ENCODE measurements at regions not wholly inside any gene's neighbourhood (a gene's known extent, or its start where the extent isn't known, plus 50 kb on each side); places are given as distances from the start of the nearest gene placed in this dataset.

DNA sequence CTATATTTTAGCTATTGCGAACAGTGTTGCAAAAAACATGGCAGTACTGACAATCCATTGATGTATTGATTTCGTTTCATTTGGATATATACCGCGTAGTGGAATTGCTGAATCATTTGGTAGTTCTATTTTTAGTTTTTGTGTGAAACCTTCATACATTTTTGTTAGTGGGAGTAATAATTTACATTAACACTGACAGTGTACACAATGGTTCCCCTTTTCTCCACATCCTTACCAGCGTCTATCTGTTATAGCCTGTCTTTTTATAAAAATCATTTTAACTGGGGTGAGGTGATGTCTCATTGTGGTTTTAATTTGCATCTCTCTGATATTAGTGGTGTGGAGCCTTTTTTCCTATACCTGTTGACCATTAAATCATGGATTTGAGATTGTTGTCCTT lies 392.4 kb upstream of the ALCAM start:
- DNase-seq: no peak

DNA sequence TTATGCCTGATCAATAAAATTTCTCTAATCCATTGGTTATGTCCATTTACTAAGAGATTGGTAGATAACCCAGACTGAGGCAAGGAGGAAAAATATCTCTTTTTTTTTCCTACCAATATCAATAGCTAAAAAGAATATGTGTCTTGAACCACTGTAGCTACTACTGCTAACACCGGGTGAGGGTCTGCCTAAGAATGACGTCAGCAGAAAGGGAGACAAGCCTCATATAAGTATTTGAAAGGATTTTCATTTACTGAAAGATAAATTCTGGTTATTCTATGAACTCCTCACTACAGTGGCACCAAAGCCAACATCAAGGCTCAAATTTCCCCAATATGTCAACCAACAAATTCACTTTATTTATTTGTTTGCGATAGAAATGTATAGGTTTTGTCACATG lies 389.0 kb upstream of the ALCAM start:
- DNase-seq: no peak

DNA sequence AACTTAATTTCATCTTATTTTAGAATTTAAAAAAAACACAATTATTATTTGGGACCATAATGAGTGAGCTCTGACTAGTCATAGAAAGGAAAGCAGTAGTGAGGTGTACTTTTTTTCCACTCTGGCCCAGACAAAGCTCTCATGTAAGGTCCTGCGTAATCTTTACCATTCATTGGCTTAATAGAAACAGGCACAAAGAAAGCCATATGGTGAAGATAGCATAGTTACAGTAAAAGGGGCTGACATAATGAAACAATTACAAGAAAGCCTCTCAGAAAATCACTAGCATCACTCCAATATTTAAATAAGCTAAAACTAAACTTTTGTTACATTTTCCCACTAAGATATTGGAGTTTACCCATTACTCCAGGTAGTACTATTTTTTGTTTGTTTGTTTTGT lies 384.6 kb upstream of the ALCAM start:
- no peak for DNase-seq

DNA sequence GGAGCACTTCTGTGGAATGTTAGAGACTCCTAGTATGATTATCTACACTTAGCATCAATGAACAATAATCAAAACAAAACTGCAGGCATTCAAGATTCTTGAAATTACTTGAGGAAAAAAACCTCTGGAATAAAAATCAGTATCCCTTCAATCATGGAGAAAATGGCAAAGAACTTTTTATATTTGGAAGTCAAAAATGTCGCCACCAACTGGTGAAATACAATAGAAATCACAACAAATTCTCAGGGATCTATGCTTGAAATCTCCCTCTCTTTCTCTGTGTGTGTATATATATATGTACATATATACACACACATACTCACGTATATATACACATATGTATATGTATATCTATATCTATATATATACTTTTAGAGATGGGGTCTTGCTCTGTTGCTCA lies 378.9 kb upstream of the ALCAM start:
- no peak for DNase-seq

DNA sequence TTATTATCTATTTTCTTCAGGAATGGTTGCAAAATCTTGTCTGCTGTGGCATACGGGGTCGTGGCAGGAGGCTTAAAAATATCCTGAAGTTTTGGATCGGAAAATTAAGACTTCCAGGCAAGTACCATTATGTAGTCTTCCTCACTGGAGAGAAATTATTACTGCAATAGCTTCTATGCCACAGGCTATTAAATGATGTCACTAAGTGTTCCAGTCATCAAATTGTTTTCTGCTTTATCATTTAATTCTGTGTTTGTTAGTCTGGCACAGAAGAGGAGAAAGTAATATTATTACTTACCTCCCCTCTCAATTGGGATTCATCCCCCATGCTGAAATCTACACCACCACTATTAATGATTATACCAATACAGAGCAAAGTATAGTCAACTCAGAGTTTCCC lies 378.2 kb upstream of the ALCAM start:
- DNase-seq: no peak

DNA sequence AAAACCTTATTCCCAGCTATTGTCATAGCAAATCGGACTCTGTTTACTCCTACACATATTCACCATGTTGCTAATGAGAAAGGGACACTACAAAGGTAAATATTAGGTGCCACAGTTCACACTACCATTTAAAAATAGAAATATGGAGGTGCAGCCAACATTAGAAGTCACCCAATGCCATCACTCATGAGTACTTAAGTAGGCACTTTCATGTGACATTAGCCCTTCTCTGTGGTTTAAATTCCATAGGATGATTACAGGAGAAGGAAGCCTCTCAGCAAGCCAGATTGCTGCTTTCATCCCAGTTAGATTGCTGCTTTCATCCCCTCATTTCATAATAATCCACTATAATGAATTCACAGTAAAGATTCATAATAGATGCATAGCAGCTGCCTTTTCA lies 376.8 kb upstream of the ALCAM start:
- no peak for DNase-seq

DNA sequence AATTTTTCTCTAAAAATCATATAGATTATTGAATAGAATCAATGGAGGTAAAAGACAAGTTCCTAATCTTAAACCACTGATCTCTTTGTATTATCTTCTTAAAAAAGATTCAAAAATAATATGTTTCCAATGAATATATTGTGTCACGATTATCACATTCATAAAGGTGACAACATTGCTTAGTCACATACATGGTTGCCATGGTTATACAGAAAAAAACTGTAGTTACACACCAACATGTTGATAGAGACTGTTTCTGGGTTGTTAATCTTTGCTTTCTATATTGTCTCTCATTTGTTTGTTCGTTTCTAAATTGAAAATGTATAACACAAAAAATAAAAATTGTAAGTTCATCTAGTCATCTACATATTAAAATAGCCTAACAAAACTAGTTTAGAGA lies 376.0 kb upstream of the ALCAM start:
- DNase-seq: no peak

DNA sequence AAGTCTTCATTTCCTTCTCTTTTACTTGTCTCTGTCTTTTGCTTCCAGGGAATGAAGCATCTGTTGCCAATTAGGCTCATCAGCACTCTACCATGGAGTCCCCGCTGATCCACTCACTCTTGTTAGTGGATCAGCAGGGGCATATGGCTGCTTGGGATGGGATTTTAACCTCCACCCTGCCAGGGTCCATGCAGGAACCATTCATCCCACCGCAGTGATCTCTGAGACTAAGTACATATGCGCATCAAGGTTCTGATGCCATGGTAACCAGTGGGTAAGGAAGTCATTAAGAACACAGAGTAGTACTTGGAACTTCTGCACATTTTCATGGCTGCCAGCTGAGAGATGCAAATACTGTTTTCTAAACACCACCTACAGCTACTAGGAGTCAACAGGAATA lies 374.0 kb upstream of the ALCAM start:
- DNase-seq: no peak

DNA sequence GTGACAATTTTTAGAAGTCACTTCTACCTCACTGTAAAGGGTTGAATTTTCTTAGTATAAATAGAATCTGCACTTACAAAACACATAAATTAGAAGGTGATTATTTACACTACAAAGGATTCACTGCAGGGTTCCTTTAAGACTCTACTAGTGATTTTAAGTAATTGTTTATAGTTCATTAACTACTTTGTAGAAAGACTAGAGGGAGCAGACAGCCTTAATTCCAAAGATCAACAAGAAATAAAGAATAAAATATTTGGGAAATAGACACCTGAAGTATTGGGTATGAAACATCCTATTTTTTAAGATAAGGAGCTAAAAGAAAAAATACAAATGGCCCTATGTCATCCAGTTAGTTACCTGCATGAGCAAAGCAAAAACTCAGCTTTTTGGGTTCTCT lies 360.5 kb upstream of the ALCAM start:
- no peak for DNase-seq

DNA sequence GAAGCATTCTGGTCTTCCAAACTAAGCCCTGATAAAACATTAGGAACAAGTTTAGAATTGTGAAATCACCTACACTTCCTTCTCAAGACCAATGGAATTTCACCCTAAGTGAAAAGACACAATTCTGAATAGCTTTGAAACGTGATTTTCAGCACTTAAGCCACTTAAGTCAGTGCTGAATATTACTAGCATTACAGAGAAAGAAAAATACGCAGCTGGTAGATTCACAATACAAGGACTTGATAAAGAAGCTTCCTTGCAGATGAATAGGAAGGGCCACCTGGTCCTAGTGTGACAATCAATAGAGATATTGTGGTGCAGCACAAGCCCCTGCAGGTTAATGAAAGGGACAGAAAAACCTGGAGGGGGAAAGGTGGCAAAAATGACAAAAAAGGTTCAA lies 353.1 kb upstream of the ALCAM start:
- no peak for DNase-seq

DNA sequence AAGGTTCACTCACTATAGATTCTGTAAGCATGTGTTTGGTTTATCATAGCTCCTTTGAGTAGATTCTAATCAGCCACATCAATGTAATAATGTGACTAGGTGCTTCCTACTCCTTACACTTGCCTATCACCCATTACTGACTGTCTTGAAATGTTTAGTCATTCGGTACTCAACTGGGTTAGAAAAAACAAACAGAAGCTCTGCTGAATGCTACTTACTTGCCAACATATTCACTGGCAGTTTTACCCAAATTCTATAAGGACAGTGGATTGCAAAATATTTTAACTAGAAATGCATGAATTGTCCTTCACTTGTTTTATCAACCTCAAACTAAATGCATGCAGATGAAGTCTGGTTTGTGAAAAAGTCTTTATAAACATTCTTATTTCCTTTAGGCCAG lies 352.1 kb upstream of the ALCAM start:
- no peak for DNase-seq

DNA sequence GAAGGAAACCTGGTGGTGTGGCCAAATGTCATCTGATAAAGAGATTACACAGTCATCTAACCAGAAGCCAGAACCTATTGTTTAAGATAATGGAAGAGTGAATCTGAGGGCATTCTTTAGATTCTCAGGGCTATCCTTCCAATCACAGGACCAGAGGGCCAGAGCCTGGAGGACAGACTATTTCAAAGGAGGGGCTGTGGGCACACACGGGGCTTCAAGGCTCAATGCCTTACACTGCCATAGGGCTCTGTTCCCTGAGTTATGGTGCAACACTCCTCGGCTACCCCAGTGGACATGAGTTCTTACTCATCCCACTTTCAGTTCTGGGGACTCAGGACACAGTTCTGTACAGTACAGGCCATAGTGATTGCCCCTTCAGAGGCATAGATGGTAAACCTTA lies 343.9 kb upstream of the ALCAM start:
- no peak for DNase-seq

DNA sequence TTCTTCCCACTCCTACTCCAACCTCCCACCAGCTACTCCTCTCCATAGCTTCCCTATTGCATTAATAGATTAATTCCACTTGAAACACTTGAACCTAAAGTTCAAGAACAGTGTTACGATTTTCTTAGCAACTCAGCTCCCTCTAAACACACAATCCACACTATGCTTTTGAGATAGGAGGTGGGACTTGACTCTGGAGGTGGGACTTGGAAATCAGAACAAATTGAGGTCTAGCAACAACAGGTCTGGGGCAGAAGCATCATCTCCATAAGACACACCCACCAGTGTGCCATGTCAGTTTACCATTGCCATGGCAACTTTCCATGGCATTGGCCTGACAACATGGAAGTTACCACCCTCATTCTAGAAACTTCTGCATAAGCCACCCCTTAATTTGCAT lies 336.5 kb upstream of the ALCAM start:
- DNase-seq: no peak

DNA sequence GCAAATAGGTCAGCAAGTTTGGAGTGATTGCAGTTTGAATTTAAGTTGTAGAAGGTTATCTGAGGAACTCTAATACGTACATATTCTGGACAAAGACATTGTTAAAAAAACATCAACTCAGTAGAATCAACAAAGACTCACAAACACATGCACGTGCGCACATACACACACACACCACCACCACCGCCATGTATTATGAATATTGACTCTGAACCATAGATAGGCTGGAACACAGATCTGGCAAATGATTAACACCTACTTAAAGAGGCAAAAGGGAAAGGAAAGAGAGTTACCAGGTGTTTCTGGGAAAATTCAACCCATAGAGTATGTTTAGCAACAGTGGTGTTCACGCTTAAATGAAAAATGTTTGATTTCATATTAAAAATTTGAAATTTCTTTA lies 334.2 kb upstream of the ALCAM start:
- no peak for DNase-seq

DNA sequence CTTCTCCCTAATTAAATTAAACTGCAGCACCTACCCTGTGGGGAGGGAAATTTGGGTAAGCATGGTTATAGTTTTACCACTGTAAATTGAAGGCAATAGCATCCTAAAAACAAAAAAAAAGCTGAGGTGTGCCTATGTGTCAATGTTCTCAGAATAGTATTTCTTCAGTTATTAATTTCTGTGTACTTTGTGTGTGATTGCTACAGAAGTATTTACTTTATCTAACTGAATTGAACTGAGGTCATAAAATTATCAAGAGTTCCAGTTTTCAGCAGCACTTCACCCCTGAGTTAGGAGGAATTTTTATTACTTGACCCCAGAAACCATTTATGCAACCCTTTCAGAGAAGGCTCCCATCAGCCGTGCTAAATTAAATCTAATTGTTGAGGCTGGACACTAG lies 333.6 kb upstream of the ALCAM start:
- no peak for DNase-seq

DNA sequence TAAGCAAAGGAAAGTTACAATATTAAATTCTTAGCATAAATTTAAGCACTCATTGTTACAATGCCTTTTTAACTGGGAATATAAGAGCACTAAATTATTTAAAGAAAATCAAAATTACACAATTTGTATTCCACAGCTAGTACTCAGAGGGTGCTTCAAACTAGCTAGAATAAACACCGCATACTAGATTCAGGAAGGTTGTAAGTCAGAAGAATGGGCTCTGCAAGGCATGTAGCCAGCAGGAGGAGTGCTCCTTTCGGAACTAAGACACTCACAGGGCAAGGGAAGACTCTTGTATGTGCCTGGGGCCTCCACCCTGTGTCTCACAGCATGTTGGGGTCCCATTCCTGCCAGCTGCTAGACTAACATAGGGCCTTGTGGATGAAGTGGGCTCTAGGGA lies 327.7 kb upstream of the ALCAM start:
- no peak for DNase-seq

DNA sequence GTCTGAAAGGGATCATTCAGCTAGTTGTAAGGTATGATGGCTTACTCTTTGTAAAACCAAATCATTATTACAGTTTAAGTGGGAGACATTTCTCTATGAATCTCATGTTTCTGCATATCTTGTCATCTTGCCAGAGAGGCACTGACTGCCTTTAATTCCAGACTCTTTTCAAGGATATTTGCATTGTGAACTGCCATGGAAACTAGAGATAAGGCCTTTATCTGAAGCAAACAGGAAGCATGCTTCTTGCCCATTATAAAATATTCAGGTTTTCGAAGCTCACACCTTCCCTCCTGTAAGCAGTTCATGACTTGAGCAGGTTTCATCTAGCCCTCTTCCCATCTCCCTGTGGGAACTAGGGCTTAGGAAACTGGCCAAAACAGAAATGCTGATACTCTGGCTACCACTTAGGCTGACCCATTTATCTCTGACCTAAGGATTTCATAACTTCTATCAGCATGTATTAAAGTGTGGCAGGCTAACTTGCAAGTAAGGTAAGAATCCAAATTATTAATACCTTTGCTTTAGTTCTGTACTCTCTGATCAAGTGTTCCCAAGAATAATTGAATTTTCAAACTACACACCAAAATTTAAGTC lies 326.6 kb upstream of the ALCAM start:
- no peak for DNase-seq

DNA sequence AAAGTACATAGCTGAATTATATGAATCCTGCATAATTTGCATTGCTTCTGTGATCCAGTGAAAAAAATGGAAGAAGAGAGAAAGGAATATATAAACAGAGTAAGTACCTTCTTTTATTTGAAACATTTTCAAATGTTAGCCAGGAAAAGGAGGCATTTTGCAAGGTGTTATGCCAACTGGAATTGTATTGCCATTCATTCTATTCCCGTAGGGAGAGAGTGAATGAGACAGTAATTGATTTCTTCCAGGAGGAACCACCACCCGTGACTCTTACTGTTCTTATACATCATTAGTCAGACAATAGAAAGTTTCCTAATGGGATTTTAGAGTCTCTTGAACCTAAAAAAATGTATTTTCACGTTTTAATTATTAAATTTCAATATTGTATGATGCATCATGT lies 324.1 kb upstream of the ALCAM start:
- DNase-seq: no peak

DNA sequence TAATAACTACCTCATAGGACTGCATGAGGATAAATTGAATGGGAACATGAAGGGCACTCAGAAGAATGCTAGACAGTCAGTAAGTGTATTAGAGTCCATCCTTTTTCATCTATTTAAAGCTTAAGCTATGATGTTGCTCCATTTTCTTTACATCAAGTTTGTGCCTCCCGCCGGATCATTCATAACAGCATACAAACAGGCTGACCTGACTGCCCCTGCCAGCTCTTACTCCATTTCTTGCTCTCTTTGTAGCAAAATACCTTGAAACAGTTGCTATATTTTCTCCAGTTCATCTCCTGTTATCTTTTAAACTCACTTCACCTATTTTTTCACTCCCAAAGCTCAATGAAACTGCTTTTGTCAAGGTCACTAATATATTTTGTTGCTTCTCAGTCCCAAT lies 315.6 kb upstream of the ALCAM start:
- DNase-seq: no peak

DNA sequence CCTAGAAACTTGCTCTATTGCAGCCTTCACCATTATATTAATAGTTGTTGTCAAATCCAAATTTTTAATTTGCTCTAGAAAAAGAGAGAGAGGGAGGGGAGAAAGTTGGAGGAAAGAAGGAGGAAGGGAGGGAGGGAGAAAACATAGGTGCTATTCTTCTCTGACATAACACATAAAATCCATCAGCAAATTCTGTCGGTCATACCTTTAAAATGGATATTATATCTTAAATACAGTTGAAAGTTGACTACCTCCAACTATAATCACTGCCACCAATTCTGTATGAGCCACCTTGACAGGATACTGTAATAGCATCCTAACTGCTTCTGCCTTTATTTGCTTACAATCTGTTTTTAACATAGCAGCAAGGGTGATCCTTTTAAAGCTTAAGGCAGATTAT lies 314.7 kb upstream of the ALCAM start:
- DNase-seq: no peak

DNA sequence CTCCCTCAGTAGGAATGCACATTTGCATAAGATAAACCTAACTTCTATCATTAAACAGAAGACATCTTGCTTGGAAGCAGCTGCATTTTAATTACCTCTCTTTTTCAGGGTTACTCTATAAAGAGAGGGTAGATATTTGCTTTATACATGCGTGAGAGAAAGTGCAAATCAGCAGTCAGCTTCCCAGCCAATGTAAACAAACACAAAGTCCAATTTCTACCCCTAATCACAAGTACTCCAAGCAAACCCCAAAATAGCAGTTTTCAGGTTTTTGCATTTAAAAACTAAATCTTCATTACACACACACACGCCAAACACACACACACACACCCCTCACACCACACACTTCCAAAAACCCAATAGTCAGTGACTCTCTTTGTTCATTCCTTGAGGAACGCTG lies 303.9 kb upstream of the ALCAM start:
- DNase-seq: no peak

DNA sequence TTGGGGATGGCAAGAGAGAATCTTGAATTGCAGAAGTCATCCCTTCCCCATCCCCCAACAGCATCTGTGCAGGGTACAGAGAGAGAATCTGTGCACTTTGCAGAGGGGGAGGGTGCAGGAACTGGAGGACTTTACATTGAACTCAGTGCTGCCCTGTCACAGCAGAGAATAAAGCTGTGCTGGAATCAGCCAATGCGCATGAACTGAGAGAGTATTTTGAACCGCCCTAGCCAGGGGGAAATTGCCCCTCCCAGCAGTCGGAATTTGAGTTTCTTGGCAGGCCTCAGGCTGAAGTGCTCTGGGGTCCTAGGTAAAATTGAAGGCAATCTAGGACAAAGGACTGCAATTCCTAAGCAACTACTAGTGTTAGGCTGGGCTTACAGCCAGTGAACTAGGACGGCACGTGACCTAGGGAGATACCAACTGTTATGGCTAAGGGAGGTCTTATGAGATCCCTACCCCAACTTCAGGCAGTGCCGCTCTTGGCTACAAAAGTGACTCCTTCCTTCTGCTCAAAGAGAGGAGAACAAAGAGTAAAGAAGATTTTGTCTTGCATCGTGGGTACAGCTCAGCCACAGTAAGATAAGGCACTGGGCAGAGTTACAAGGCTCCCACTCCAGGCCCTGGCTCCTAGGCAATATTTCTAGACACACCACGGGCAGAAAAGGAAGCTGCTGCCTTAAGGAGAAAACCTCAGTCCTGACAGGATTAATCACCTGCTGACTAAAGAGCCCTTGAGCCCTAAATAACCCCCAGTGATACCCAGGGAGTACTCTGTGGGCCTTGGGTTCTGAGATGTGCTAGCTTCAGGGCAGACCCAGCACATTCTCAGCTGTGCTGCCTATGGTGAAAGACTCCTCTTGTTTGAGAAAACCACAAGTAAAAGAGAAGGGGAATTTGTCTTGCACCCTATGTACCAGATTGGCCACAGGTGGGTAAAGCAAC lies 300.5 kb upstream of the ALCAM start:
- no peak for DNase-seq

DNA sequence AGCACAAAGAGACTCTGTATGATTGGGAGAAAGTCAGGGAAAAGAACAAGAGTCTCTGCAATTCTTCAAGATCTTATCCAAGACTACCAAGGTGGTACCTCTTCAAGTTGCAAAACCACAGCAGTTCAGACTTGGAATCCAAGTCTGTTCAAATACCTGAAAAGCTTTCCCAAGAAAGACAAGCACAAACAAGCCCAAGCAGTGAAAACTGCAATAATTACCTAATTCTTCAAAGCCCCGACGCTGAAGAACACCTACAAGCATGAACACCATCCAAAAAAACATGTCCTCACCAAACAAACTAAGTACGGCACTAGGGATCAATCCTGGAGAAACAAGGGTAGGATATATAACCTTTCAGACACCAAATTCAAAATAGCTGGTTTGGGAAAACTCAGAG lies 299.3 kb upstream of the ALCAM start:
- no peak for DNase-seq
